GM21360 (cell line): ENCODE measurements at regions not wholly inside any gene's neighbourhood (a gene's known extent, or its start where the extent isn't known, plus 50 kb on each side); places are given as distances from the start of the nearest gene placed in this dataset.

ENCODE experiments used
- ATAC-seq: cut with Tn5 transposase; IDR thresholded peaks from one replicate; pipeline ENCODE4 v1.9.1; 2021; ENCODE audit warnings: mild to moderate bottlenecking, moderate library complexity; ENCODE audit not compliant: unreplicated experiment

DNA sequence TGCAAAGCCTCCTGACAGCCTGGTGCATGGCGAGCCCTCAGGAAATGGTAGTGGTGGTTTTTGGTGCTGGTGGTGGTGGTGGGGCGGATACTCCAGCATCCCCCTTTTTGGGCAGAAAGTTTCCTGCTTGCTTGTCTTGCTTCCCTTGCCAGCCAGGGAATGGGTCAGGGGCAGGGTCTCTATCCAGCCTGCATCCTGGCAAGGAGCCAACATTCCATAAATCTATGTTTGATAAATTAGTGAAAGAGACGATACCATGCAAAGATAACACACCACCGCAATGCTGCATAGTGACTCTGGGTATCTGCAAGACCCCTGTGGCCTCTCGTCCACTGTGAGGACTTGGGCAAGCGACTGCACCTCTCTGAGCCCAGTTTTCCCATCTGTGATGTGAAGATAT, 246.2 kb downstream of the LRFN2 start:
- ATAC-seq, result no peak

DNA sequence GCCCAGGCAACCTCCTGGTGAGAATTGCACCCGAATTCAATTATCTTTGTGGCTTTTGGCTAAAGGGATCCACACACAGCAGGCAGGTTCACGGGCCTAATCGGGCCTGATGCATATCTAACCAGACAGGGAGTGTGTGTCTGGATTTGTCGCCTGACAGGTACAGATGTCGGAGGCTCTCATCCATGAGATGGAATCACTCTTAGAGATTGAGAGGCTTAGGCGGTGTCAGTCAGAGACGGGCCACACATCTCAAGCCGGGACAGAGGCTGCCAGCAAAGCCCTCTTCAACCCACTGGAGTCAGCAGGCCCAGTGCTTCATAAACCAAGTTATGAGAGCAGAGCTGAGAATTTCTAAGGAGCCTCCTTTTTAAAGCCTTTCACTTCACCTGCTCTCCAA, 247.0 kb downstream of the LRFN2 start:
- ATAC-seq, result no peak

DNA sequence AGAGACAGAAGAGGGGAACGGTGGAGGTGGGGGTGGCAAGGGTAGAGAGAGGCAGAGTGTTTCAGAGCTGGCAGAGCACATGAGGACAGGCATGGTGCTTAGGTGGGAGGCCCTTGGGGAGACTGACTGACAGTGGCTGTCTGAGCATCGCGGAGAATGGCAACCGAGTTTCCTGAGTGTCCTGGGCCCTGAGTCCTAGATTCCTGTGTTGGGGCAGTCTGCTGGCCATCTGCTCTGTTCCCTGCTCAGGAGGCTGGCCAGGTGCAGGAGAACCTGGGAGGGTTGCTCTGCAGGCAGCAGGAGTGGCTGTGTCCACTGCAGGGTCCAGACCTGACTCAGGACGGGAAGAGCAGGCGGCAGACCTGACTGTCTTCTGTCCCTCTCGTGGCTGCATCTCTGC, 248.9 kb downstream of the LRFN2 start:
- ATAC-seq, result no peak

DNA sequence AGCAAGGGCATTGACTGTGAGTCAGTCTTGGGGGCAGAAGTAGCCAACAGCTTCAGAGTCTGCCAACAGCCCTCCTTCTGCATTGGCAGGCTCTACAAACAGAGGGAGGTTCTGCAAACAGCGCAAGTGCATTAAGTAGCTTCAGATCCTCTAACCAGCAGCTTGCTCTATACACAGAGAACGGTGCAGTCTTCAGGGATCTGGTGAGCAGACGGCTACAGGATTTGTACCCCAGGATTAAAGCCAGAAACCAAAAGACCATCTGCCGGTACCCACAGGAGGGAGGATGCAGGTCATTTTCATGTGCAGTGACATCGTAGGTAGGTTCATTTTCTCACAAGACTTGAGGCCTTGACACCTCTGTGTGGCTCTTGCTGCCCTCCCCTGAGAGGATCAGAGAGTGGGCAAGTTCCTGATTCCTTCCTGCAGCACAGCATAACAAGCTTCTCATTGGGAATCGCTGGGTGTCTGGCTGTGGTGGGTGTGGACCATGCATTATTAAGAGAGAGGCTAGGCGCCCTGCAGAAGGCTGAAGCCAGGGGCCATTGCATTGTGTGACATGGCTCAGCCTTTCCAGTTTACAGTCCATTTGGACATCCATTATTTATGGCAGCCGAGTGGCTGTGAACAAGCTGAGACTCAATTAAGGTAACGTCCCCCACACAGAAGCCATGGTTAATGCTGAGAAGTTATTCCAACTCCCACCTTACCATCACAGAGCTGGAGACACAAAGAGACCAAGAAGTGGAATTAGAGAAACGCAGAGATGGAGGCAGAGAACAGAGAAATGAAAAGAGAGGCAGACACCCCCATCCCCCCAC, 250.0 kb downstream of the LRFN2 start:
- no peak for ATAC-seq

DNA sequence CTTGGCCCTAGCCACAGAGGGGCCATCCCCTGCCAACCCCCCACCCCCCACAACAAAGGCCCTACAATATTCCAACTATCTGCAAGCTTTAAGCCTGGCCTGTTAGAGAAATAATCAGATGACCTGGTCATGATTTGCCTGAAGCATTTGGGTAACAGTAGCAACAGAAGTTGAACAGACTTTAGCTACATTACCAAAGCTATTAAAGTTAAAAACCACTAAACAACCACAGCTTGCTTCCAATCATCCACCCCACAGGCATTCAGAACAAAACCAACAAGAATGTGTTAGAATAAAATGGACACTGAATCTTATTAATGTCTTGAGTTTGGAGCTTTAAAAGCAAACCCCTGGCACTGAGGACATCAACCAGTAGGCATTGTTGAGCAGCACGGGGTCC, 250.9 kb downstream of the LRFN2 start:
- no peak for ATAC-seq

GRCh38 chr6:40334496-40335270, 252.5 kb downstream of the LRFN2 start:
- ATAC-seq, result no peak

- no peak for ATAC-seq
Observed at GRCh38 chr6:40331545-40331944, 255.6 kb downstream of the LRFN2 start.

DNA sequence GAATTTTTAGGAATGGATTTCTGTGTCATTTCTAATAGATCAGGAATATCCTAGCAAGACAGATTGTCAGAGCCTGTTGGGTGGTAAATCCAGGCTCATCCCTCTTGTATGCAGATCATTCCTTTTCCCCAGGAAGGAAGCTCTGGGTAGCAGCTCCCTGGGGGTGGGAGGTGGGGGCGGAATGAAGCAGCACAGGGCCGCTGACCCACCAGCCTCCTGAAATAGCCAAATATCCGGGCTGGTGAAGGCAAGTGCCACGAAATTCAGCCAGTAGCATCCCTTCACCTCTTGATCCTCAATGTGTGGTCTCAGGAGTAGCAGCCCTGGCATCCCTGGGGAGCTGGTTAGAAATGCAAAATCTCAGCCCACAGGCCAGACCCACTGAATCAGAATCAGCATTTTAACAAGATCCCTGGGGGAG, 256.9 kb downstream of the LRFN2 start:
- ATAC-seq, result no peak

- ATAC-seq, result no peak
Observed at GRCh38 chr6:40328986-40329545, 258.1 kb downstream of the LRFN2 start.

DNA sequence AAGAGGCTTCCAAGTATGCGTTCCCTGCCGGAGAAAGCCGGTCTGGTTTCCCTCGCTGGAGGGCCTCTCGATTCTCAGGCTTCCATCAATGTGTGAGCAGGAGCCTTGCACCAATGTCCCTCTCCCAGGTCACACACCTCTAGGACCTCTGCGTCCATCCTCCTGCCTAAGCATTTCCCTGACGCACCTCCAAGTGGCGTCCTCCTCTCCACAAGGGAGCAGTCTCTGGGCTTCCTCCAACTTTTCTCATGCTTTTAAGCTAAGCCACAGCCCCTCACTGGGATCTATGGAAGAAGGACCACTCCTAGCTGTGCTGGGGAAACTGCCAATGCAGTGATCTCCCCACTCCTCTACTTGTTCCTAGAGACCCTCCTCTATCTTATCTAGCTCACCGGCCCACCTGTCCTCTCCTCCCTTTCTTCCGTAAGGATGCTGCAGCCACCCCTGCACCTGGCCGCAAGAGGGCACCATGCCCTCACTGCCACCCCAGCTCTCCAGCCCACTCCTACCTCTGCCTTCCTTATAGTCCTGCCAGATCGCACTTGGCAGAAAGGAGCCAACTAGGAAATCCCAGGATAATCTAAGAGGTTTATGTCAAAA, 258.7 kb downstream of the LRFN2 start:
- no peak for ATAC-seq

DNA sequence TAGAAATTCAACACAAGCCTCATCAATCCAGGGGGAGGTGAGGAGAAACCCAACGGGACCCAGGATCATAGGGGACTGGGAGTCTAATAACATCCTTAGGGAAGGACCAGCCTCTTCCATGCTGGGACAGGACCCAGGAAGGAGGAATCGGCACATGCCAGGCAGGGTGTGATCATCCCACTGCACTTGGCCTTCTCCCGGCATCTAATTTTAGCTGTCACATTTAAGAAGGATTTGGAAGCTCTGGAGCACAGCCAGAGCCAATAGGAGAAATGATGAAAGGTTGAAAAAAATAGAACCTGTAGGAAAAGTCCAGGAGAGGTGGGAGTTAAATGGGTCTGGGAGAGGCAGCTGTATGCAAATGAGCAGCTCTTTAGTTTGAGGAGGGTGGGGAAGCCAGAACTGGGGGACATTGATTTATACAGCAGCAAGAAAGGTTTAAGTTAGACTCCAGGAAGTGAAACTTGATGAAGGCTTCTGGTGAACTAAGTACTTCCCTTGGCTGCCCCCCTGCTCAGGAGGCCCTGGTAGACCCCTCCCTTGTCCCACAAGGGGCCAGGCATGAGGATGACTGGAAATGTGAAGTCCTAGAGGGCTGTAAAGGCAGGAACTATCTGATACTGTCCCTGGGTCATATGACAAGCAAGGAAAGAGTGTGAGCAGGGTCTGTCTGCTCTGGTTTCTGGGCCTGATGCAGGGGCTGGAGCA, 260.3 kb downstream of the LRFN2 start:
- no peak for ATAC-seq

DNA sequence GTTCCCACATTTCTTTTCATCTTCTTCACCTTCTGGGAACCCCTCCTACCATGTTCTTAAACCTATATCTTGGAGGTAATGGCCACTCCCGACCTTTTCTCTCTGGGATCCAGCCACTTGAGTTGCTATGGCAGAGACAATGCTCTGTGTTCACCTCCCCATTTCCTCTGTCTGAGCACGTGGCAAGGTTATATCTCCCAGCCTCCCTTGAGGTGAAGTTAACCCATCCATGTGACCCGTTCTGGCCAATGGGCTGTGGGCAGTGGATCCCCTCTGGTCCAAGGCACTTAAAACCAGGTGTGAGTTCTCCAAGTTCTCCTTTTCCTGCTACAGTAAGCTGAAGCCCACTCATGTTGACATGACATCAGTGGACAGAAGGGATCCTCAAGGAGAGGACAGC, 261.4 kb downstream of the LRFN2 start:
- ATAC-seq, result no peak

GRCh38 chr6:40325041-40325440, 262.1 kb downstream of the LRFN2 start:
- ATAC-seq, result no peak

- no peak for ATAC-seq
Observed at GRCh38 chr6:40323881-40324634, 263.1 kb downstream of the LRFN2 start.

DNA sequence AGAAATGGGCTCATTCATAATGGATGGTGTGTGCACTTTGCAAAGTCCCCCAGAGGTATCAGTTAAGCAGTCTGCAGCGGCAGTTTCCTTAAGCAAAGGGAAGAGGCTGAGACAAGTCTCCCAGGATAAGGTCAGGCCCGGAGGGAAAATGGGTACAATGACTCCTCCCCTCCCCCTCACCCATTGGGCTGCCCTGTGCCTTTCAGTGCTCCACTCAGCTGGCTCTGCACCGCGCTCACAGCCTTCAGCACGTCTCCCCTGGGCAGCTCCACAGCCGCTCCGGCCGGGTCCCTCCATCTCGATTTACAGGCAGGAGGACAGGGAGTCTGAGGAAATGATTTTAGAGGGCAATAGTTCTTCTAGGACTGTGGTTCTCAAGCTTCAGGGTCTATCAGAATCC, 264.8 kb downstream of the LRFN2 start:
- no peak for ATAC-seq

- ATAC-seq, result no peak
Observed at GRCh38 chr6:40321616-40322015, 265.5 kb downstream of the LRFN2 start.

DNA sequence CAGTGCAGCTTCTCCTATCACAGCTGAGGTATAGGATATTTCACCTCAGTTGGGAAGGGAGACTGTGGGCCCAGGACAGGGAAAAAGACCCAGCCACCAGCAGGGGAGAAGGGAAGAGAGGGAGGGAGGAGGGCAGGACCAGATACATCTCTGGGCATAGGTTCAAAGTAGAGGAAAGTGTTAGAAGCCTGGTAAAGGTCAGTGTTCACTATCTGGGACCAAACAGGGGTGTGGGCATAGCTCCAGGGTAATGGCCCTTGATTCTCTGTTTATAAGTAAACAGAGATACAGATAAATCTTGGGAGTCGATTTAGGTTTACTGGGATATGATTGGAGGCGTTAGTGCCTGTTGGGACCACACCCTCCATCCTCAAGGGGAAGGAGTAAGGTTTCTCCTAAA, 266.2 kb downstream of the LRFN2 start:
- ATAC-seq, result no peak

DNA sequence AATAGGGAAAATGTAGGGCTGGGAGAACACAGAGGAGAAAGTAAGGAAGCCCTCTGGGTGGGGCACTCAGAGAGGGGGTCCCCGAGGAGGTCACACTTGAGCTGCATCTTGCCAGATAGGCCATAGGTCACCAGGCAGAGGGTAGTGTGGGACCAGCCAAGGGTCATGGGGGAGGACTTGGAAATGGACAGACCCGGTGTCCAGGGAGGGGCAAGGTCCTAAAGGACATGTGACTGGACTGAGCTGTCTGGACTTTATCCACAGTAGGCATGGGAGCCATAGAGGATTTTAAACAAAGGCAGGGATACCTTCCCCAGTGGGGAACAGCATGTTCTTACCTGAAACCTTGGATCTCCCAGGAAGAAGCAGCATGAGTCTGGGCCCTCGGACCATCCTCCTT, 266.7 kb downstream of the LRFN2 start:
- no peak for ATAC-seq

GRCh38 chr6:40319124-40319523, 268.0 kb downstream of the LRFN2 start:
- ATAC-seq, result no peak

DNA sequence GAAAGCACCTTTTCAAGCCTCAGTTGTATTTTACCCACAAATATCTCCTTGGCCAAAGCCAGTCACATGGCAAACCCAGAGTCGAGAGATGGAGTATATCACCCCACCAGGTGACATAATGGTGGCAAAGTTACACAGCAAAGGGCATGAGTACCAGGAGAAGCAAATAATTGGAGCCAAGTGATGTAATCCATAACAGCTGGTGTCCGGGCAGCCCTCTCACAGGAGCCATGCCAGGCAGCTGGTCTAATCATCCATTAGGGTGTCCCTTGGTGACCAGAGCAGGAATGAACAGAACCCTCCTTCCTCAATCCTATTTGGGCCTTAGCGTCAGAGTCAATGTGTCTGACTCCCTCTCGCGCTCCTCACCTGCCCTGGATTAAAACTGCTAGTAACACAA, 272.1 kb downstream of the LRFN2 start:
- ATAC-seq, result no peak
